ENCODE measurements at regions not wholly inside any gene's neighbourhood (a gene's known extent, or its start where the extent isn't known, plus 50 kb on each side); places are given as distances from the start of the nearest gene placed in this dataset.

DNA sequence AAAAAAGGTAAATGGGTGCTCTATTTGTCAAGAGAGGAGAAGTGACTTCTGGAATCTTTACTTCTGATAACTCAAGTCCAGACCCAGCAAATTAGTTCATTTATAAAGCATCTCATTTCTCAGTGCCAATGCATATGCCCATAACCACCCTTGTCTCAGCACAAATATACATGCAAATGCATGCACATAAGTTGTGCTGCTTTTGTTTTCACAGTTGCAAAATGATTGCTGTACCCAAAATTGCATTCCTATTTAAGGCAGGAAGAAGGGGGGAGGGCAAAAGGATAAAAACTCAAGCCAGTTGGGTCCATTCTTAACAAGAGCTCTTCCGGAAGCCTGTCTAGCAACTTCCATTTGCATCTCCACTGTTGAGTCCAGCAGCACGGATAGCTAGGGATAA lies 61.3 kb upstream of the FAM20A start:
- no peak for TF ChIP-seq CTCF (conservative IDR thresholded peaks at IDR 0.05 in 1 of 2, IDR thresholded peaks at IDR 0.05 in 1 of 2; ENCODE audit: extremely low read depth in 1 of 2, insufficient read depth in 1 of 2, low read depth in 1 of 2, low read length in 2 of 2)
- no peak for TF ChIP-seq EZH2 (IDR thresholded peaks at IDR 0.05; ENCODE audit: borderline replicate concordance, low read length)

Measured in mammary epithelial cell (primary cell).